ENCODE measurements at regions not wholly inside any gene's neighbourhood (a gene's known extent, or its start where the extent isn't known, plus 50 kb on each side); places are given as distances from the start of the nearest gene placed in this dataset.
A peak's percentile ranks its signal among the peaks of the same experiment; 100 is the strongest.

GRCh38 chr2:204089105-204089504, 152.5 kb downstream of the ICOS start:
- ATAC-seq (no peak), DNase-seq (ENCODE audit: low spot score) (no peak)
- intact Hi-C loops (cut with DNase I): no loop called here

DNA sequence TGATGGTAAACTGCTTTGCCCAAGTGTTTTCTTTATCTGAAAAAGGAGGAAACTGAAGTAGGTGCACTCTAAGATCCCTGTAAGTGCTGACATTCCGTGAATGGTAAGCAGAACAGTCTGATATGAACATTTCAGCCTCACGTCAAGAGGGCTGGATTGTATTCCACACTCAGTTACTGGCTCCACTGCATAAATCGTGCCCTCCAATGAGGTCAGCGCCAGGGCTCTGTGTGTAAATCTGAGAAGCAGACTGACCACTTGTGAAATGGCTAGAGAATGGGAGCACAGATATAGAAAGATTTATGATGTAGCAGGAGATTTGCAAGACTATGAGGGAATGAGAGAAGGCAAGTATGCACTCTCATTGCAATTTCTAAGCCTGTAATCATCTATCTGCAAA, 153.0 kb downstream of the ICOS start:
- DNase-seq (ENCODE audit: low spot score): no peak
- no peak for ATAC-seq
- intact Hi-C loops (cut with DNase I): no loop called here

DNA sequence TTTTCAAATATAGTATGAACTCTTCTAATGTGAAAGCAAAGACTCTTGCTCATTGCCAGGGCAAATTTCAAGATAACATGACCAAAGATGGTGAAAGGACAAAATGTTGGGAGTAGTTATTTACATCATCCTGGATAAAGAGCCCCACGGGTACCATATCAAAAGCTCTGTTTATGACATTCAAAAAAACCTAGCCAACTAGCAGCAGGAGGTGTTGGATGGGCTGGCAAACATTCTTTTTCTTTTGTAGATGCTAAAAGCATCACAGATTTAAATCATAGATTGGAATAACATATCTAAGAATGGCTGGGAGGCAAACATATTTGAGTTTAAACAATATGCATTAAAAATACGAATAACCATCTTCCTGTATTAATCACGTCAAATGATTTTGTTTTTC, 153.5 kb downstream of the ICOS start:
- intact Hi-C loops (cut with DNase I): no loop called here
- DNase-seq (ENCODE audit: low spot score) (no peak), ATAC-seq (no peak)

GRCh38 chr2:204104811-204105210, 168.2 kb downstream of the ICOS start:
- no peak for DNase-seq (ENCODE audit: low spot score)
- ATAC-seq: no peak
- intact Hi-C loops (cut with DNase I): no loop called here

DNA sequence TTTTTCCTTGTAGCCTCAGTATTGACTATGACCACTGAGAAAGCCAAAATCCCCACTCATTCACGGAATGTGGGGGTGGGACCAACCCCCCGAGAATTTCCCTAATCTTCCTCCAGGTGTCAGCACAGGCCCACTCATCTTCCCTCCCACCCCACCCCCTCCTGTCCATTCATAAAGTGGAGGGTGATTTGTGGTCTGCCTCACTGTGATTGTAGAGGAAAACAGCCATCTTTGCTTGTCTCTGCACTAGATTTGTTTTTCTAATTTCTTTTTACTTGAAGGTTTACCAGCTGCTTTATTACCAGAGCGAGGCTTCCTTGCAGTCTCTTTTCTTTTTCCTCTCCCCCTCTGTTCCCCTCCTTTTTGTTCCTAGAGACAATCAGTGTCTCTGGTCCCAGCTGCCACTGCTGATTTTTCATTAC, 171.8 kb downstream of the ICOS start:
- DNase-seq (ENCODE audit: low spot score) (no peak), ATAC-seq (peak; percentile 61)
- intact Hi-C loops (cut with DNase I): no loop called here

GRCh38 chr2:204108781-204109295, 172.3 kb downstream of the ICOS start:
- no peak for DNase-seq (ENCODE audit: low spot score)
- intact Hi-C loops (cut with DNase I): no loop called here
- no peak for ATAC-seq

GRCh38 chr2:204109681-204110080, 173.1 kb downstream of the ICOS start:
- intact Hi-C loops (cut with DNase I): no loop called here
- peak; percentile 47 for ATAC-seq
- DNase-seq (ENCODE audit: low spot score): no peak

GRCh38 chr2:204110338-204110741, 173.8 kb downstream of the ICOS start:
- intact Hi-C loops (cut with DNase I): no loop called here
- peak; percentile 90 for ATAC-seq
- DNase-seq (ENCODE audit: low spot score): no peak

DNA sequence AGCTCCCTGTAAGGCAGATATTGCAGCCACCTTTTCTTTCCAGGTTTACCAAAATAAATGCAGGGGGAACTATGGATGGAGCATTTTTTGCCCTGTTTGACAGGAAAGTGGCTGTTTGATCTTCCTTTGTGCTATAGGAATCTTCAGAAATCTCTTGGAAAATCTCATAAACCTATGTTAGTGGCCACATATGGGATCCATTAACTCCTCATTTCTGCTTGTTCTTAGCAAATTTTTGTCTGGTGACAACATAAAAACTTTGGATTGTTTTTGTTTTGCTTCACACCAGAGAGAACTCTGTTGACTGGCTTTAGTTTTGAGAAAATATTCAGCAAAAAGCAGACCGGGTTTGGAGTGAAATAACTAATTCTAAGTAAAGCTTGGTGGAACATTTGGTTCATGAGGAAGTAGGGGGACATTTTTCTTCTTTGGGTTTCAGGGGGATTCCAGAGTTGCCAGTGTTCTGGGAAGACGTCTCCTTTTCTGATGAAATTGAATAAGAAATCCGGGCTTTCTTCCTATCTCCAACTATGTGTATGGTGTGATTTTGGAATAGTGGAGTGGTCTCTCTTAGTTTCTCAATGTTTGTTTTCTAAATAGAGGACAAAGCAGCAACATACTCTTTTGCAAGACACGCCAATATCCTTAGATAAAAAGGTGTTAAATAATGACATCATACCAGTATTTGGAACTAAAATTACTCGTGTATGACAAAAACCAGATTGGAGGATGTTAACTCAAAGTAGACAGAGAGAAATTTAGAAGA, 174.4 kb downstream of the ICOS start:
- intact Hi-C loops (cut with DNase I): no loop called here
- no peak for DNase-seq (ENCODE audit: low spot score)
- peak; percentile 63 for ATAC-seq

DNA sequence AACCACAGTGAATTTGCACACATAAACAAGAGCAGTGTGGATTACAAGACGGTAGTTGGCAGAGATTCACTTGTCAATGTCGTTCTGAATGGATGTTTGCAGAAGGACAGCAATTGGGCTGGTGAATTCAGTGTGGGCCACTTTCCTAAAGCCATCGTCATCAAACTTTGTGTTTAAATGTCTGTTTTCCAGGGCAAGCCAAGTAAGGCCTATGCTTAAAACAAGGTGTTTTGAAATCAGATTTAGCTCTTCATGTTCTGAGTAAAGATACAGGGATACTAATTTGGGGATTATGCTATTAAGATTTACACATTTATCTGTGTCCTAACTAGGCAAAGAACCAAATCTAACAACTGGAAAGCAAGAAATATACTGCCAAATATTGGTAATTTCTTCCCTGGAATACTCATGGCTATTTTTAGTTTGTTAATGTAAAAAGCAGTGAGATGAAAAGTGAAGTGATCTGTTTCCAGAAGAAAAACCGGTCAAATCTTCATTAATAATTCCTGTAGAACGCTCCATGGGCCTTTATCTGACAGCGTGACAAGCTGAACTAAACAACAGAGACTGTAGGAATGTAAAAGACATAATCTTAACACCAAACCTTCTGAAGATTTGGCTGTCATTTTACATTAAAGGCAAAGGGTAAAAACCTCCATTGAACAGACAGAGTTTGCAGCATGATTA, 175.7 kb downstream of the ICOS start:
- DNase-seq (ENCODE audit: low spot score) (no peak), ATAC-seq (no peak)
- intact Hi-C loops (cut with DNase I): no loop called here

GRCh38 chr2:204114295-204115136, 178.0 kb downstream of the ICOS start:
- ATAC-seq (no peak), DNase-seq (ENCODE audit: low spot score) (no peak)
- intact Hi-C loops (cut with DNase I): no loop called here

DNA sequence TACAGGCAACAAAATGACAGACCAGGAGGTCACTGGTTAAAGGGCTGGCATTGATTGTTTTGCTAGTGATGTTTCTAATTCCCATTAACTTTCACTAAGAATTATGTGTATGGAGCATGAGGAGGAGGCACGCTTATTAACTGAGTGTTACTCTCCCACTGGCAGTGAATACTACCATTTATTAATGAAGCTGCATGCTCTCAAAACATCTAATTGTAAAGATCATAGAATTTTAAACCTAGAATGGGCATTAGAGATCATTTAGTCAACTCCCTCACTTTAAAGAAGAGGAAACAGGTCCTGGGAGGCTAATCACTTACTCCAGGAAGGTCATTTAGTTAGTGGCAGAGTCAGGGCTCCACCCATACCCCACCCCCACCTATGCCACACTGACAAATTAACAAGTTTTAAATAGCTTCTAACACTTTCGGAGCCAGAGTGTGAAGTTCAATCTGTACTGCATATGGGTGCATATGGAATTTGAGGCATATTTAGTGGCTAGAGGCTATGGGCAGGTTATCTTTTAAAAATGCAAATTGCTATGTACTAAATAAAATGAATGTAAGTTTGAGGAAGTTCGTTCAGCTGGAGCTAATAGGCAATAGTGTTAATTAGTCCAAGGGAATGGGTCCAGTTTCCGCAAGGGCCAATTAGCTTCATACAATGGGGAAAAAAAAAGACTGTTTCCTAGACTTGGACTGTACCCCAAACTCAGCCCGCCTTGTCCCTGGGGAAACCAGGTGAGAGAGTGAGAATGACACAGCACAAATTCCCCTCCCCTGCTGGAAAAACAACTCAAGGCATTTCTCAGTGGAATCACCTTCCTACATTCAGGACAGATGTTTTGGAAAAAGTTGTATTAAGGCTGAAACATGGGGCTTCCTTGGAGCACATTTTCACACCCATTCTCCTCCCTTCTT, 178.8 kb downstream of the ICOS start:
- DNase-seq (ENCODE audit: low spot score) (no peak), ATAC-seq (no peak)
- intact Hi-C loops (cut with DNase I): no loop called here

DNA sequence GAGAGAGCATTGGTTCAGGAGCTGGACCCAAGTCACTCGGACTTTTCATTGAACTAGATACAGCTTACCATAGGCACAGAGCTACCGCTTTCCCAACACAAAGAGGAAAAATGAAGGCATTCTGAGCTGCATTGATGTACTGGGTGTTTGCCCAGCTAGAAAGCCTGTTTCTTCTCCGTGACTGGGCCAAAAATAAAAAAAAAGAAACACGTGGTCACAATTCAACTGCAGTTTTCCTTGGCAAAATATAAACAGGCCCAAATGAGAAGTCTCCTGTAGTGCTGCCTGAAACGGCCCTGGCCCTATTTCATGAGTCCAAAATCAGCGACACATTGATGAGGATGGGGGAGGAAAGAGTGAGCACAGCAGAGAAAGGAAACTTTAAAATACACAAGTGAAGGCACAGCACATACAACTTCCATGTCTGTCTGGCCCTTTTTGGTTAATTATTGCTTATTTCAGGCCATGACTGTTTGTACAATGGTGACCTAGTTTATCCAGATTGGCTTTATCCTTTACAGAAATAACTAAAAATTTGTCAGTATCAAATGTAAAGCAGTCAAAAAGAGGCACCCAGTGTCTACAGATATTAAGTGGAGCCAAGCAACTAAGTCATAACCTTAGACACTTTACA, 179.7 kb downstream of the ICOS start:
- ATAC-seq (peak; percentile 66), DNase-seq (ENCODE audit: low spot score) (no peak)
- intact Hi-C loops (cut with DNase I): no loop called here

DNA sequence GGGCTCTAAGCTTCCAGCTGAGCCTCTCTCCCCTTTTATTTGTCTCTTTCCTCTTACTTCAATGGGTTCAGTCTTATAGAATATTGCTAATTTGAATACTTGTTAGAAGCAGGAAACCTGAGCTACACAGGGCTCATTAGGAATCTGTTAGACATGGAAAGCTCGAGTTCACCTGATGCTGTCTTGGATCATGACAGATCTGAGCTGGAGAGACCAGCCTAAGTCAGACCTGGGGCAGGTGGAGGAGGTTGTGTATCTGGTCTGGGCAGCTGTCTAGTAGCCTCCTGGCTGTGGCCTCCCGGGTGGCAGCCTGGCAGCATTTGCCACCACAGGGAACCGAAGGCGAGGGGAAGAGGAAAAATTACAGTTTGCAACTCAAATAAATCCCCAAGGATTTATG, 185.9 kb downstream of the ICOS start:
- intact Hi-C loops (cut with DNase I): no loop called here

GRCh38 chr2:204124140-204124750, 187.7 kb downstream of the ICOS start:
- ATAC-seq: no peak
- intact Hi-C loops (cut with DNase I): no loop called here

More for the DNA sequence above, 185.9 kb downstream of the ICOS start:
- ATAC-seq (no peak), DNase-seq (ENCODE audit: low spot score) (no peak)

GRCh38 chr2:204126705-204127104, 190.1 kb downstream of the ICOS start:
- DNase-seq (ENCODE audit: low spot score) (no peak), ATAC-seq (no peak)
- intact Hi-C loops (cut with DNase I): no loop called here

More at GRCh38 chr2:204124140-204124750, 187.7 kb downstream of the ICOS start:
- no peak for DNase-seq (ENCODE audit: low spot score)

GRCh38 chr2:204127238-204127637, 190.7 kb downstream of the ICOS start:
- ATAC-seq: no peak
- intact Hi-C loops (cut with DNase I): no loop called here
- no peak for DNase-seq (ENCODE audit: low spot score)
